GM21576 (cell line): ENCODE measurements at regions not wholly inside any gene's neighbourhood (a gene's known extent, or its start where the extent isn't known, plus 50 kb on each side); places are given as distances from the start of the nearest gene placed in this dataset.

Experiments
- ATAC-seq: cut with Tn5 transposase; IDR thresholded peaks from one replicate; pipeline ENCODE4 v1.9.1; 2021; ENCODE audit warnings: mild to moderate bottlenecking, moderate library complexity; ENCODE audit not compliant: unreplicated experiment

DNA sequence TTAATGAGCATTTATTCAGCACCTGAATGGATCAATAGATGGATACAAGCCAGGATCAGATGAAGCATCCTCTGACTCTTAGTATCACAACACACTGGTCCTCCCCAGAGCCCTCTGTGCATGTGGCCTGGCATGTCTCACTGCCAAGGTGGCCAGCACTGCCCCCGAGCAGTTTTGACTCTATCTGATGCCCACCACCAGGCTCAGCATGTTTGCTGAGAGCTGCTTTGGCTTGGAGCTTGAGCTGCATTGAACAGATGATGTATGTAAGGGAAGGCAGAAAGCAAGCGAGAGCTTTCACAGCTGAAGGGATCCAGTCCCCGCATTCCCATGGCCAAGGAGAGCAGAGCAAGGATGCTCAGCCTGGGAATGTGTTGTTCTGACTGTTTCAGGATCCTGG, 320.3 kb downstream of the BUD13 start:
- ATAC-seq: no peak

DNA sequence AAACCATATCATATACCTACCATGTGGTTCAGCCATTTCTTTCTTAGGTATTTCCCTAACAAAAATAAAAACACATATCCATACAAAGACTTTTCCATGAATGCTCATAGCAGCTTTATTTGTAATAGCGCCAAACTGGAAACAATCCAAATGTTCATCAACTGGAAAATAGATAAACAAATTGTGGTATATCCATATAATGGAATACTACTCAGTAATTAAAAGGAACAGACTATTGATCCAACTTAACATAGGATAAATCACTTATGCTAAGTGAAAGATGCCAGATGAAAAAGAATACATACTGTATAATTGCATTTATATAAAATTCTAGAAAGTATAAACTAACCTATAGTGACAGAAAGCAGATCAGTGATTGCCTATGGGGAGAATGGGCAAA, 323.3 kb downstream of the BUD13 start:
- no peak for ATAC-seq

DNA sequence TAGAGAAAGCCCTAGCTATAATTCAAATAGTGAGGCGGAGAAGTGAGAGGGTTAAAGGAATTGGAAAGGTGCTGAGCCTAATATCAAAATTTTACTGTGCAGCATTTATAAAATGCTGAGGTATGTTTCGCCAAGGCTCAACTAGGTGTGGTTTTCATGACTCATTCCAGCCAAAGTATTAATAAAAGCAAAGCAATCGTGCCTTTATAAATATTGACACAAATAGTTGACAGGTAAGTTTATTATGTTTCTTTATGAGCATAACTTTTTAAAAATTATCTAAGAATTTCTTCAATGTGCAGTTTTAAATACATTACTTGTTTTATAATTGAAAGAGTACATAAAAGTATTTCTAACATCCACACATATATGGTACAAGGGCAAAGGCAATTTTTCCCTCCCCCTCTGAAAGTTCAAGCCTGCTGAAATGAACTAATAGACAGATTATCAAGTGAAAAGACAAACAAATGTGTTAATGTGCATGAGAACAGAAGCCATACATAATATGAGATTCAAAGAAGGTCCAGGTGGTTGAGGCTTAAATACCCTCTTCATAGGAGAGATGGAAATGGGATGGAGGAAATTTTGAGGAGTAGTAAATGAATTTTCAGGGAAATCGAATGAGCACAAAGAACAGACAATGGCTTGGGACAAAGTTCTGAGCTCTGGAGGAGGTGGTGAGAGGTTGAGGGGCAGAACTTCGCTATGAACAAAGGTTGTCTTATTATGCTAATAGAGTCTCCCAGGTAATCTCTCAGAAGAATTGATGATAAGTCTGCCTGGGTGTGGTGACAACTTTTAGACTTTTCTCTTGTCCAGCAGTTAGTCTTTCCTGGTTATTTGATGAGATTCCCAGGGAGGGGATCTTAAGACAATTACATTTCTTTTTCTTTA, 326.5 kb downstream of the BUD13 start:
- no peak for ATAC-seq

- no peak for ATAC-seq
Observed at GRCh38 chr11:116445108-116446047, 327.4 kb downstream of the BUD13 start.

GRCh38 chr11:116442238-116442752, 330.5 kb downstream of the BUD13 start:
- no peak for ATAC-seq

DNA sequence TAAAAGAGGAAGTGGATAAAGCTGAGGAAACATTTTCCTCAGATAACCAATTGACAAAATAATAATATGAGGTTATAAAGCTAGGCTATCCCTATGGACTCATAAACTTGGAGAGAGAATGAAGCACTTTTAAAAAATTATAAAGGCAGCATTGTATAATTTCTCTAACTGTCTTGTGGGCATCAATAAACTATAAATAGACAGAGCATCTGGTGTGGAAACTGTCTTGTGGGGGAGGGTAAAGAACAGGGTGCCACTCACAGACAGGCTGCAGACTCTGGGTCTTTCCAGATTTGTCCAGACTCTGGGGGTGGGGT, 333.5 kb downstream of the BUD13 start:
- ATAC-seq: no peak

DNA sequence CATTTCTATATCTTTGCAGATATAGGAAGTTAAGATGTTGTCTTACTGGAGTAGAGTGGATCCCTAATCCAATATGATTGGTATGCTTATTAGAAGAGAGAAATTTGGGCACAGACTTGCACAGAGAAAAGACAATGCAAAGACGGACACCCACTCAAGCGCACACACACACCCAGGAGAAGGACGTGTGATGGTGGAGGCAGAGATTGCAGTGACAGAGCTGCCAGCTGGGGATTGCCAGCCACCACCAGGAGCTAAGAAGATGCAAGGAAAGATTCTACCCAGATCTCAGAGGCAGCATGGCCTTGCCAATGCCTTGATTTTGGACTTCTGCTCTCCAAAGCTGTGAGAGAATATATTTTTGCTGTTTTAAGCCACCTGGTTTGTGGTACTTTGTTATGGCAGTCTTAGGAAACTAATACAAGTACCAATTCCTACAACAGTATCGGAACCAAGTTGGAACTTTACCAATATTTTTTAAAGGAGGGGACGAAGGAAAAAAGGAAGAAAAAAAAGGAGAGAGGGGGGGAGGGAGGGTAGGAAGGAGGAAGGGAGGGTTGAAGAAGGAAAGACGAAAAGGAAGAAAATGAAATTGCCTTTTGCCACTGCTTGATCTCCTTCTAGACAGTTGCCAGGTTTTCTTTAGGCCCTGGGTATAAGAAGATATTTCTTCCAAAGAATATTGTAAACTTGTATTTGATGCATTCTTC, 334.0 kb downstream of the BUD13 start:
- no peak for ATAC-seq

DNA sequence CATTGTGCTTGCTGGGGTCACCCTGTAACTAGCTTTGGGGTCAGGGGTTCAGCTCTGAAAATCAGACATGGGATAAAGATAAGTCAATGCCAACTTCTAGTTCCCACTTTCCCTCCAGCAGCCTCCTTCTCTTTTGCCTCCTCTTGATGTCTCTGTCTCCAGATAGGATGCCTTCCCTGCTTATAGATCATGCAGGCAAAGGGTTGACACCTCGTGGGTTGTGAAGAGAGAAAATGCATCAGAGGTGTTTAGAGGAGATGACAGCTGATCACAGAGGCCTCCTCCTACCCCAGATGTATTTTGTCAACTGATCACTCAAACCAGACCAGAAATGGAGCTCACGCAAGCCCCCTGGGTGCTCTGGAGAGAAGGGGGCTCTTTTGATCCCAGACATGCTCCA, 337.8 kb downstream of the BUD13 start:
- ATAC-seq: no peak

DNA sequence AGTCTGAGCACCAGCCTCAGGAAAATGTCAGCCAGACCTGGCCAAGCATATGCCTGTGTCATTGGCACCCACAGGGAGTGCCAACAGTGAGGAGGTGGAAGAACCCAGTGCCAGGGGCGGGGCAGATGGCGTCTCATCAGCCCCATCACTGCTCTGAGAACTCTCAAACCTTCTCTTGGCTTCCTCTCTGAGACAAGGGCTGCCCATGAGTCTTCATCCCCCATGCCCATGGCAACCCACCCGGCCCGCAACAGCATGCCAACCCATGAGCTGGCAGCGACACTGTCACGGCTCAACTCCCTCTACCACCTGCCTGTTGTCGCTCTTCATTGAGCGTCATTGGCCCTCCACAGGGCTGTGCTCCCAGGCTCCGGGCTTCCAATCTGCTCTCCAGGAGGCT, 340.5 kb downstream of the BUD13 start:
- ATAC-seq: no peak

DNA sequence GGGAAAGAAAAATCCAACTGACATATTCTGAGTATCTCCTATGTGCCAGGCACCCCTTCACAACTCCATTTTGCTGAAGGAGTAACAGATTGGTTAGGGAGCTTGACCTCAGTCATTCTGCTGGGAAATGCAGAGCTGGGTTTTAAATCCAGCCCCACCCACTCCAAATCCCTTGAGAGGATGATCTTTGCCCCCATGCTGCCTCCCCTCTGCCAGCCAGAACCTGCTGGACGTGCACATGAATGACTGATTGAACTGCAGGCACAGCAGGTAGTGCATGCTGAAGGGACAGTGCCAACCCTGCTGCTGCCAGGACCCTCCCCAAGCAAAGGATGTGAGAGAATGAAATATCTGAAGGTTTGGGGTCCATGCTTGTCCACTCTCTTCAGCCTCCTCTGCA, 340.9 kb downstream of the BUD13 start:
- no peak for ATAC-seq

DNA sequence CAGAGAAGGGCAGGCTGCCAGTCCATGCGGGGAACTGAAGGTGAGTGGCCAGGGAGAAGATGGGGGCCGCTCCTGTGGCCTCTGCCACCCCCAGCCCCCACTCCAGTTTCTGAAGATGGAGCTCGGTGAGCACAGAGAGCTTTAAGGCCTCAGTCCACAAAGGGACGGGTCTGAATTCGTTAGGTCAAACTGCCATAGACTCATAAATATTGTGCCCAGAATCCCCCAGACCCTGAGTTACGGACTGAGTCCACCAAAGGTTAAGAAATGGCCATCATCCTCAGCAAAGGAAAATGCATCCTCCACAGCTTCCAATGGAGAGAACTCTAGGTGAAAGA, 344.2 kb downstream of the BUD13 start:
- no peak for ATAC-seq

DNA sequence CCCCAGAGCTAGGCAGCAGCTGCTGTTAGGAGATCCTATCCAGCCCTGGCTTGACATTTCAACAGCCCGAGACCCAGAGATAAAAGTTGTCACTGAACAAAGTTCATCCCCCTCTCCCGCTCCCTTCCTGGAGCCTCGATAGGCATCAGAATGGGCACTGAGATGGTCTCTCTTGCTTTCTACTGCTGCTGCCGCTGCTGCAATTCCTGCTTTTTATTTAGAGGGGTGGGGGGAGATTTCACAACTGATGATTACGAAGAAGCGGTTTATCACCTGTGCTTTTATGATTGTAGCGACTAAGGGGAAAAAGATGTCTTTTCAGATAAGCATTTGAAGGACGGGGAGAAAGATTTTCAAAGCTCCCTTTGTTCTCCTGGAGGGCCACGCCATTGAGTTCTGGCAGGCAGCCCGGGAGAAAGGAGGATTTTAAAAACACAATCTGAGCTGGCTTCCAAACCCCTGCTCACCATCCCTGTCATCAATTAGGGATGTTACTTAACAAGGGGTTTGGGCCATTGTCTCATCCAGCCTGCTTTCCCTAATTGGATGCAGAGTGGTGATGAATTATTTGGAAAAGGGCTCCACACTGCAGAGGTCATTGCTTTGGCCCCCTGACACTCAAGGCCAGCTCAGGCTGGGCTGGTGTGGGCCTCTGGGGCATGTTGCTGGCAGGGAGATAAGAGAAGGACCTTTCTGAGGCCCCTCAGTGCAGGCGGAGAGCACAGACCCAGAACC, 344.7 kb downstream of the BUD13 start:
- no peak for ATAC-seq

- ATAC-seq: no peak
Observed at GRCh38 chr11:116427337-116427902, 345.4 kb downstream of the BUD13 start.

GRCh38 chr11:116426761-116427160, 346.0 kb downstream of the BUD13 start:
- ATAC-seq: no peak

- no peak for ATAC-seq
Observed at GRCh38 chr11:116424615-116425261, 348.0 kb downstream of the BUD13 start.

DNA sequence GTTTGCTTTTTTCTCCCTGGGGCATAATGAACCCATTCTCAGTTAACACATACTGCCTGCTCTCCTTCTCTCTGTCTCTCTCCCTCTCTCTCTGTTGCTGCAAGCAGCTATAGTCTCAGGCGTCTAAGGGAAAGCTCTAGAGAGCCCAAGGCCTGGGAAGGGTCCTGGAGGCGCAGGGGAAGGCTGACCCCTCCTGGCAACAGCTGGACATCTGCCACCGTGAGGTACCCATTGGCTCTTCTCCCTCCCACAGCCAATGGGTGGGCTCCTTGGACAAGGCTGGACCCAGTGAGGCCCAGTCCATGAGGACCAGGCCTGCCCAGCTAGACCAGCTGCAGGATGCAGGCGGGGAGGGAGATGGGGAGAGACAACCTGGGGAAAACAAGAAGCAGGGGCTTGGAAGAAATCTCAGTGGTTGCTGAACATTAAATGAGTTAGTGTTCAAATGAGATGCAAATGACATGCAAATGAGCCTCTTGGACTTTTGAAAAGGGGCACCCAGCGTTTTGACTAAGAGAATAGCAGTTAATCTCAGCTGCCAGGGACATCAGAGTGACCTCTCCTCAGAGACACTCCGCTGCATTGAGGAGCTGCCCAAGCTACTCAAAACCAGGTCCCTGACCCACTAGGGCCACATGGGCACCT, 349.7 kb downstream of the BUD13 start:
- ATAC-seq: no peak

DNA sequence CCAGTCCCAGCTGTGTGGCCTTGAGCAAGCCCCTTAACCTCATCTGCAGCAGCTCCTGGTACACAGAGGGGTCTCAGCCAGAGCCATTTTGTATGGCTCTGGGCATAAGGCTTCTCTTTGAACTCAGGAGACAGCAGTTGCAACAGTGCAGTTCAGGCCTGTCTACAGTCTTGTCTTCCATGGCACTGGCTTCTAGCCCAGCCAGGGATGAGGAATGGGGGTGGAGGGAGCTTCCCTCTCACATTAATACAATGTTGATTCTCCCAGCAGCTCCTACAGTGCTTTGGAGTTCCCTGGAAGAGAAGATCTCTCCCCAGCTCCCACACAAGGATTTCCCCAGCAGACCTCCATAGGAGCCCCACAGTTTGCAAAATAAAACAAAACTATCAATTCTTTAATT, 350.2 kb downstream of the BUD13 start:
- ATAC-seq: no peak

- ATAC-seq: no peak
Observed at GRCh38 chr11:116421529-116422185, 351.1 kb downstream of the BUD13 start.
